ENCODE measurements at regions not wholly inside any gene's neighbourhood (a gene's known extent, or its start where the extent isn't known, plus 50 kb on each side); places are given as distances from the start of the nearest gene placed in this dataset.

- no peaks in the 10 kb centered on the region for H3K36me3 ChIP-seq
- H3K27ac ChIP-seq: no peak overlapping the region
- no peak overlapping the region for H3K4me3 ChIP-seq
- DNase-seq (ENCODE audit: low spot score) (no peak), ATAC-seq (ENCODE audit: insufficient number of reproducible peaks, low FRiP score, low read depth) (no peak)
- H3K4me1 ChIP-seq (ENCODE audit: control insufficient read depth in 1 of 2, low read depth in 2 of 2): no peaks in the 10 kb centered on the region
- no peaks in the 10 kb centered on the region for H3K9me3 ChIP-seq
- no peaks in the 10 kb centered on the region for H3K27me3 ChIP-seq (replicated peaks; ENCODE audit: insufficient read depth)
- TF ChIP-seq CTCF (IDR thresholded peaks at IDR 0.05): no peak
Measured at GRCh38 chr4:145396581-145396980, 85.1 kb upstream of the SMAD1 start.

- no peak for DNase-seq (ENCODE audit: low spot score)
- no peak overlapping the region for H3K27ac ChIP-seq
- H3K4me1 ChIP-seq (ENCODE audit: control insufficient read depth in 1 of 2, low read depth in 2 of 2): no peaks in the 10 kb centered on the region
- no peaks in the 10 kb centered on the region for H3K9me3 ChIP-seq
- no peak for ATAC-seq (ENCODE audit: insufficient number of reproducible peaks, low FRiP score, low read depth)
- no peaks in the 10 kb centered on the region for H3K27me3 ChIP-seq (replicated peaks; ENCODE audit: insufficient read depth)
- no peaks in the 10 kb centered on the region for H3K36me3 ChIP-seq
- no peak for TF ChIP-seq CTCF (IDR thresholded peaks at IDR 0.05)
- no peak overlapping the region for H3K4me3 ChIP-seq
Measured at GRCh38 chr4:145390571-145390970, 91.1 kb upstream of the SMAD1 start.

GRCh38 chr4:145389550-145389949, 92.1 kb upstream of the SMAD1 start:
- ATAC-seq (ENCODE audit: insufficient number of reproducible peaks, low FRiP score, low read depth) (no peak), DNase-seq (ENCODE audit: low spot score) (no peak)
- H3K27ac ChIP-seq: no peak overlapping the region
- no peak for TF ChIP-seq CTCF (IDR thresholded peaks at IDR 0.05)
- H3K9me3 ChIP-seq: no peaks in the 10 kb centered on the region
- no peaks in the 10 kb centered on the region for H3K4me1 ChIP-seq (ENCODE audit: control insufficient read depth in 1 of 2, low read depth in 2 of 2)
- H3K36me3 ChIP-seq: no peaks in the 10 kb centered on the region
- H3K27me3 ChIP-seq (replicated peaks; ENCODE audit: insufficient read depth): no peaks in the 10 kb centered on the region
- H3K4me3 ChIP-seq: no peak overlapping the region

- H3K9me3 ChIP-seq: no peaks in the 10 kb centered on the region
- DNase-seq (ENCODE audit: low spot score): no peak
- no peak overlapping the region for H3K27ac ChIP-seq
- ATAC-seq (ENCODE audit: insufficient number of reproducible peaks, low FRiP score, low read depth): no peak
- H3K4me3 ChIP-seq: no peak overlapping the region
- TF ChIP-seq CTCF (IDR thresholded peaks at IDR 0.05): no peak
- H3K27me3 ChIP-seq (replicated peaks; ENCODE audit: insufficient read depth): no peaks in the 10 kb centered on the region
- no peaks in the 10 kb centered on the region for H3K4me1 ChIP-seq (ENCODE audit: control insufficient read depth in 1 of 2, low read depth in 2 of 2)
- H3K36me3 ChIP-seq: no peaks in the 10 kb centered on the region
Measured at GRCh38 chr4:145388043-145388442, 93.6 kb upstream of the SMAD1 start.

GRCh38 chr4:145387079-145387478, 94.6 kb upstream of the SMAD1 start:
- no peak overlapping the region for H3K4me3 ChIP-seq
- H3K36me3 ChIP-seq: no peaks in the 10 kb centered on the region
- no peak for TF ChIP-seq CTCF (IDR thresholded peaks at IDR 0.05)
- no peaks in the 10 kb centered on the region for H3K27me3 ChIP-seq (replicated peaks; ENCODE audit: insufficient read depth)
- DNase-seq (ENCODE audit: low spot score) (no peak), ATAC-seq (ENCODE audit: insufficient number of reproducible peaks, low FRiP score, low read depth) (no peak)
- H3K27ac ChIP-seq: no peak overlapping the region
- H3K4me1 ChIP-seq (ENCODE audit: control insufficient read depth in 1 of 2, low read depth in 2 of 2): no peaks in the 10 kb centered on the region
- no peaks in the 10 kb centered on the region for H3K9me3 ChIP-seq

All from thoracic aorta (tissue), 2 donors.